GM21381 (cell line): ENCODE measurements at regions not wholly inside any gene's neighbourhood (a gene's known extent, or its start where the extent isn't known, plus 50 kb on each side); places are given as distances from the start of the nearest gene placed in this dataset.

ENCODE experiments used
- ATAC-seq: cut with Tn5 transposase; IDR thresholded peaks from one replicate; pipeline ENCODE4 v1.9.1; 2021; ENCODE audit warnings: mild to moderate bottlenecking, moderate library complexity; ENCODE audit not compliant: unreplicated experiment

GRCh38 chr17:71402007-71402406 is 718.8 kb upstream of the SOX9 start:
- ATAC-seq: no peak

- ATAC-seq: no peak
Observed at GRCh38 chr17:71402661-71403141, 718.1 kb upstream of the SOX9 start.

- no peak for ATAC-seq
Observed at GRCh38 chr17:71405101-71405500, 715.7 kb upstream of the SOX9 start.

DNA sequence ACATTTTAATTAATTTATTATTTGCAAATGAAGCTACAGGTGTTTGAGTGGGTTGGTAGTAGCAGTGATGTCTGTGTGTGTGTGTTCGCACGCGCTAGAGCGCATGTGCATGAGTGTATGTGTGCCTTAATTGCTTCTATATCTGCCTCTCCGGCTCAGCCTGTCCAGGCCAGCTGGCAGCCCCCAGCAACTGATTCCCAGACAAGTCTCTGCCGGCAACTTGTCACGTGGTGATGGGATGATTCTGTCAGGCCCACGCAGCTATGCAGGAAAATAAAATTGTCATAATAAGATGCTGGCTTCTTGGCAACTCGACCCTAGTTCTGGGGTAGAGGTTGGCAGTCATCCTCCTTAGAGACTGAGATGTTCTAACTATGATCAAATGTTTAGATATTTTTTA is 712.8 kb upstream of the SOX9 start:
- ATAC-seq: no peak

- no peak for ATAC-seq
Observed at GRCh38 chr17:71409137-71409536, 711.7 kb upstream of the SOX9 start.

GRCh38 chr17:71409712-71410111 is 711.1 kb upstream of the SOX9 start:
- no peak for ATAC-seq

DNA sequence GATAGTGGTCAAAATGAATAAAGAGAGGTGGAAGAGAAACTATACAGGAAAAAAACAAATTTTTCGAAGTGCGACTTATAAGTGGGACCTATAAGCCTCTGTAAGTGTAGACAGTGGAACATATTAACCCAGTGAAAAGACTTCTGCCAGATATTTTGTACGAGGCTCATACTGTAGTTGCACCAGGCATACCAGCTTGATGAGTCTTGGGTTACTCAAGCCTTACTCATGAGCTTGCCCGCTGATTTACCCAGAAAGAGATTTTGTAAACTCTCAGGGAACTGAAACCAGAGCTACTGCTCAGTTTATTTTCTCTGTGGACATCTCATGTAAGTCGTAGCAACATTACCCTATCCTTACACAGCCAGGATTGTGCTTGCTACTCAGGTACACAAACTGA is 708.0 kb upstream of the SOX9 start:
- ATAC-seq: no peak

- ATAC-seq: no peak
Observed at GRCh38 chr17:71413935-71414334, 706.9 kb upstream of the SOX9 start.

DNA sequence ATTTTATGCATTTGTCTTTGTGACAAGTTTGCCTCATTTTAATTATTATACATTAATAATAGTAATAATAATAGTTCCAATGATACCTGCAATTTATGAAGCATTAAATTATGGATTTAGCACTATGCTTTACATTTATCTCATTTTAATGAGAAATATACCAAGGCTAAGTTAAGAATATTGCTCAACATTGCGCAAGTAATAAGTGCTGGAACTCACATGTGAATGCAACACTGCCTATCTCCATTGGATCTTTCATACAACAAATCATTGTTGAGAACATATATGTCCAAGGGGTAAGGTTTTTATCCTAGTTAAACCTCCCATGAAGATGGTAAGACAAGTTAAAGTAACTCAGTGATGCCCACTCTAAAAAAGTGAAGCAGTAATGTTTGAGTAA is 703.7 kb upstream of the SOX9 start:
- no peak for ATAC-seq

DNA sequence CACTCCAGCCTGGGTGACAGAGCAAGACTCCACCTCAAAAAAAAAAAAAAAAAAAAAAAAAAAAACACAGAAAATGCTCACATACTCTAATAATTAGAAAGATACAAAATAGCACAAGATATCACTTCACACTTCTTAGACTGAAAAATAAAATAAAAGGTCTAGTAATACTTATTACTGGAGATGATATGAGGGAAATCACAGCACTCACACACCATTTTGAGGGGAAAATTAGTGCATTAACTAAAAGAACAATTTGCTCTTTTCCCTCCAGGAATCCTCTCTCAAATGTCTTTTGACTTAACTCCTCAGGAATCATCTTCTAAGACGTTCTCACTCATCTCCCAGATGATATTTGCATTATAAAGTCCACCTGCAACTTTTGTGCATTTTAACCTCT is 697.9 kb upstream of the SOX9 start:
- ATAC-seq: no peak

DNA sequence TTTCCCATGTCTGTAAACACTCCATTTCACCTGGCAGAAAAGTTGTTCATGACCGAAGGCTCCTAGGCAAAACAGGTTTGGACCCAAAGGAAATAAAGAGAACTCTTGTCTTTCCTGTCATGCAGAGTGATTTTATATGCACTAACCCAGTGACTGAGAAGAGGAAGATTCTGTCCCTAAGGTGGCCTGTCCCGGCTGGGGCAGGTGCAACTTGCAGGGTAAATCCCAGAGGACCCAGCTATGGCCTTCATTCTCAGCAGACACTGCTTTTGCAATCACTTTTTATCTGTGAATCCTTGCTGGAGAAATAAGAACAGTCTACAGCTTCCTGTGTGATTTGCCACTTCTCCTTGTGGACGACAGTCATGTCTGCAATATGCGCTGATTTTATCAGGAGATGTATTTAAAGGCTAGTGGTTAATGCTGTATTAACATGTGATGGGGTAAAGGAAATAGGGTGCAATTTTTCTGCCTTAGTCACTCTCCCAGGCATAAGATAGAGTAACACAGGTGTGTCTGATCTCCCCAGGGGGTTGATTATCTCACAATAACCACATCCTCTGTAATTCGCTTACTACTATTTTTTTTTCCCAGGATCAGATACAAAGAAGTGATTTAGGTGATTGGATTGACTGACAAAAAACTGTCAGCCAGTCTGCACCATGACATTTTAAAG is 696.8 kb upstream of the SOX9 start:
- no peak for ATAC-seq

- ATAC-seq: no peak
Observed at GRCh38 chr17:71427801-71428200, 693.0 kb upstream of the SOX9 start.

GRCh38 chr17:71428897-71429296 is 691.9 kb upstream of the SOX9 start:
- no peak for ATAC-seq

DNA sequence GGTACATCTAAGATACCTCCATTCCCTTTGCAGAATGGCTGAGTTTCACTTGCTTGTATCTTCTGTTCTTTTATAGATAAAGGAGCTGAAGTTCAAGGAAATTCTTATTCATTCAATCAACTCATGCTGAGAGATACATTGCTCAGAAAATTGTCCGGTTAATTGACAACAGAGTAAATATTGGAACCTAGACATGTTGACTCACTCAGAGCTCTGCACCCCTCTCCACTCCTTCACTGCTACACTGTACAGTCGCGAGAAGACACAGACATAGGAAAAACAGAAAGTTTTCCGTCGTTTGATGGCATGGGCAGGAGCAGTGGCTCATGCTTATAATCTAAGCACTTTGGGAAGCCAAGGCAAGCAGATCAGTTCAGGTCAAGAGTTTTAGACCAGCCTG is 690.5 kb upstream of the SOX9 start:
- ATAC-seq: no peak

- ATAC-seq: no peak
Observed at GRCh38 chr17:71431146-71431545, 689.7 kb upstream of the SOX9 start.

GRCh38 chr17:71432378-71433315 is 688.2 kb upstream of the SOX9 start:
- no peak for ATAC-seq

DNA sequence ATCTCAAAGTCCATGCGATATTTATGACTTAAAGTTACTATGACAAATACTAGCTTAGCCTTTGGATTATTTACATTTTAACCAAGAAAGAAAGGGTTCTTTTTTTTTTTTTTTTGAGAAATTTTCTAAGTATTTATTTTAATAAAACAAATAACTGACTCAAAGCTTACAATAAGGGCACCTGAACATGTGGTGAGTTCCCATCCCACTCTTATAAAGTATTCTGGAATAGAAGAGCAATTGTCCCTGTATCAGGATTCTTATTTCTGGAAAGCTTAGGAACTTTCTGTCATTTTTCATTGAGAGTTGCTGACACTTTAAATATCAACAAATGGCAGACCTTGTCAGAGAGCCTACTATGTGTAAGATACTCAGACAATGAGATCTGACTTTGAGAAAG is 686.1 kb upstream of the SOX9 start:
- ATAC-seq: no peak

DNA sequence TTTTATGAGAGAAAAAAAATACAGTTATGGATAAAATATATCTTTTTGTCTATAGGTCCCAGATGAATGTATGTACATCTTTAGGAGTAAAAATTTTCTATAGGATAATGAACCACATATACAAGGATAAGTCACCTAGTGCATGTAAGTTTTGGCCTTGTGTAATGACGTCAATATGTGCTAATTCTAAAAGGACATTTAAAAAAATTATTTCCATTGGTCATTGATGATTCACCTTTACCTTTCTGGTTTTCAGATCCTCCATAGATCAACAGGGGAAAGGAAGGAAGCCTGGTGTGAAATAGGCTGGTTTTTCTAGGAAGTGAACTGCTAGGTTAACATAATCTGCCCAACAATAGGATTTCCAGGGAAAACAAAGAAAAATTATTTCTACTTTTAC is 684.3 kb upstream of the SOX9 start:
- no peak for ATAC-seq

- no peak for ATAC-seq
Observed at GRCh38 chr17:71437166-71437565, 683.7 kb upstream of the SOX9 start.

DNA sequence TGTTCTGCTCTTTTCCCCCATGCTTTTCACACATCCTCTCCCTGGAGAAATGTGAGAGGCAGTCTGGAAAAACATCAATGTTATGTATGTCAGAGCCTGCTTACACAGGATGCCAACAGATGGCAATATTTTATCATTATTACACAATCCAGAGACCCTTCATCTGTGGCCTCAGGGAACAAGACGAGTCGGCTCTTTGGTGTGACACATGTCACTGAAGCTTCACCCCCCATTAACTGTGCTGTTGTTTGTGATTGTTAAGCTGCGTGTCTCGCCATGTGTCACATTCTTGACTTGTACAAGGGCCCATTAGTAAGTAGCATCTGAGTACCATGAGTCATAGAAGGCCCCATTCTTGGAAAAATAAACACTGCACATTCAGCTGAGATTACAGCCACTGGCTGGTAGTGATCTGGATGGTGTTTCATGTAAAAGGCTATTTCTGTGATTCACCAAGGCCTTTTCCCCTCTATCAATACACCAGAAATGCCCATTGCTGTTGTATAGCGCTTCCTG is 682.1 kb upstream of the SOX9 start:
- ATAC-seq: no peak

GRCh38 chr17:71440513-71440912 is 680.3 kb upstream of the SOX9 start:
- ATAC-seq: no peak

DNA sequence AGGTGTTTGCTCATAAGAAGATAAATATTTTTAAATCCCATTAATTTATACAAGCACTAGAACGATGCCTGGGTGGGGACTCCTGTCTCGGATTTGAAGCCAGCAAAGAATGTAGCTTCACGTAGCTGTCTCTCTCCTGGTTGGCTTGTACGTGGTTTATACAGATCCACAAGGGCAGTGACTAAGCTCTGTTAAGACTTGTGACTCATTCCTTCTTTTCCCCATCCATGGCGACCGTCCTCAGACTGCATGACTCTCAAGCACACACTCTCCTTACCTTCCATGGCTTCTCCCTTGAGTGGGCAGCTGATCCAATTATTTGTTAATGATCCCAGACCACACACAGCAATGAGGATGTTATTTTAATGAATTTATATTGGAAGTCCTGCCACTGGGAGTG is 679.7 kb upstream of the SOX9 start:
- ATAC-seq: no peak
